Keratinocyte (primary cell): ENCODE measurements at regions not wholly inside any gene's neighbourhood (a gene's known extent, or its start where the extent isn't known, plus 50 kb on each side); places are given as distances from the start of the nearest gene placed in this dataset.

Experiments
- EZH2 ChIP-seq: IDR thresholded peaks from one replicate; pipeline ENCODE4 v1.6.1; 2012; ENCODE audit warnings: inconsistent platforms, mild to moderate bottlenecking, low read length, moderate library complexity
- TF ChIP-seq, protein P1 (sequence below), 3 experiments: IDR thresholded peaks in 1 of 3; conservative IDR thresholded peaks in 1 of 3; optimal IDR thresholded peaks in 1 of 3; 2 replicates in 2 of 3; 3 replicates in 1 of 3; pipeline versions ENCODE3 to v1.5.1; 2011; ENCODE audit warnings: low read length in 3 of 3, mild to moderate bottlenecking in 3 of 3, moderate library complexity in 2 of 3, control low read depth in 1 of 3, inconsistent platforms in 1 of 3; ENCODE audit not compliant: insufficient read depth in 2 of 3; ENCODE audit errors: extremely low read depth in 1 of 3

DNA sequence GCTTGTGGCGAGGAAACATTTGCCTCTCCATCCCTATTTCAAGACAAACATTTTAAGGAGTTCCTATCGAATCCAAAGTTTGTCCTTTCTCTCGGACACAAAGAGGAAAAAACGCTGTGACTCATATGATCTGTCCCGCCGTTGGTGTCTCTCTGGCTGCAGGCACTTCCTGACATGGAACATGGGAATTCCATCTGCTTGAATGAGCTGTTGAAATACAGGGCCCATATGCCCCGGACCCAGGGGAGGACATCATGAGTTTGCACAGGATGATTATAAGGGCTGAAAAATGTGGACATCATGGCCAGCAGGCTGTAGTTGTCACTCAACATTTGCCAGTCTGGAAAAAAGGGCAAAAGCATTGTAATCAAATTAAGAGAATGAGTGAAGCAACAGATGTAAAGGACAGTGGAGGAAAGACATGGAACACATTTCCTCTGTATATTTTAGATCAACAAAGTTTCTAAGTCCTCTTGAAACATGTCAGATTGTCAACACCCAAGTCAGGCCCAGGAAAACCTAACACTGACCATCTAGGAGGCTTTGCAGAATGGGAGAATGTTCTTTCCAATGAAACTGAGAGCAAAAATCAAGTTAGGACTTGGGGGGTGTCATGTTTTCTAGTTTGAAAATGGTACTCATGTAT lies 103.2 kb upstream of the SMIM21 start:
- TF ChIP-seq, protein P1, sequence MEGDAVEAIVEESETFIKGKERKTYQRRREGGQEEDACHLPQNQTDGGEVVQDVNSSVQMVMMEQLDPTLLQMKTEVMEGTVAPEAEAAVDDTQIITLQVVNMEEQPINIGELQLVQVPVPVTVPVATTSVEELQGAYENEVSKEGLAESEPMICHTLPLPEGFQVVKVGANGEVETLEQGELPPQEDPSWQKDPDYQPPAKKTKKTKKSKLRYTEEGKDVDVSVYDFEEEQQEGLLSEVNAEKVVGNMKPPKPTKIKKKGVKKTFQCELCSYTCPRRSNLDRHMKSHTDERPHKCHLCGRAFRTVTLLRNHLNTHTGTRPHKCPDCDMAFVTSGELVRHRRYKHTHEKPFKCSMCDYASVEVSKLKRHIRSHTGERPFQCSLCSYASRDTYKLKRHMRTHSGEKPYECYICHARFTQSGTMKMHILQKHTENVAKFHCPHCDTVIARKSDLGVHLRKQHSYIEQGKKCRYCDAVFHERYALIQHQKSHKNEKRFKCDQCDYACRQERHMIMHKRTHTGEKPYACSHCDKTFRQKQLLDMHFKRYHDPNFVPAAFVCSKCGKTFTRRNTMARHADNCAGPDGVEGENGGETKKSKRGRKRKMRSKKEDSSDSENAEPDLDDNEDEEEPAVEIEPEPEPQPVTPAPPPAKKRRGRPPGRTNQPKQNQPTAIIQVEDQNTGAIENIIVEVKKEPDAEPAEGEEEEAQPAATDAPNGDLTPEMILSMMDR (optimal IDR thresholded peaks at IDR 0.05 in 1 of 3, IDR thresholded peaks at IDR 0.05 in 1 of 3, conservative IDR thresholded peaks at IDR 0.05 in 1 of 3; ENCODE audit: extremely low read depth in 1 of 3, insufficient read depth in 2 of 3, low read length in 3 of 3), result no peak
- no peak for TF ChIP-seq EZH2
